ENCODE measurements at regions not wholly inside any gene's neighbourhood (a gene's known extent, or its start where the extent isn't known, plus 50 kb on each side); places are given as distances from the start of the nearest gene placed in this dataset.

DNA sequence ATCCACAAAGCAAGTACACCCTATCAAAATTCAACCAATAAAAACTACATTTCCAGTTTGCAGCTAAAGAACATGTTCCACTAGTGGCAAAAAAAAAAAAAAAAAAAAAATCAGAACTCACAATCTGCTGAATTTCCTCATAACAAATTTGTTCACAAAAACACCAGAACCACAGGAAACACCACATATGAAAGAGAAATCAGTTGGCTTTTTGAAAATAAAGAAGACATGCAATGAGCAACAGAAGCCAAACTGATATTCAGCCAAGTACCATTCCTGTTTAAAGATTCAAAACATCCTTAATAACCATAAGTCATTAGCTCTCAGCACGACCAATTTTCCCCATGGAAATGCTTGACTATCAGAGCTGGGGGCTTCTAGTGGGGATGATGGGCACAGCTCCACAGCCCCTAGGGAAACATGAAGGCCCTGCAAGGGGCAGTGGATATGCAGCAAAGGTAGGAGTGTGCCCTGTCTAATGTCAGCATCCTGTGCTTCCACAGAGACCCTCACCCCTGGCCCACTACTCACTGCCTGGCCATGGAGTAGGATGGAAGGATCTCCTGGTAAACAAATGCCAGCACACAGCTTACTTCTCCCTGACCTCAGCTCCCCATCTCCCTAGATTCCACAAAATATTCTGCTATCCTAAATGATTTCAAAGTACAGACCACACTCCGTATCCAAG lies 74.0 kb upstream of the DOCK9 start:
- TF ChIP-seq, protein P1, sequence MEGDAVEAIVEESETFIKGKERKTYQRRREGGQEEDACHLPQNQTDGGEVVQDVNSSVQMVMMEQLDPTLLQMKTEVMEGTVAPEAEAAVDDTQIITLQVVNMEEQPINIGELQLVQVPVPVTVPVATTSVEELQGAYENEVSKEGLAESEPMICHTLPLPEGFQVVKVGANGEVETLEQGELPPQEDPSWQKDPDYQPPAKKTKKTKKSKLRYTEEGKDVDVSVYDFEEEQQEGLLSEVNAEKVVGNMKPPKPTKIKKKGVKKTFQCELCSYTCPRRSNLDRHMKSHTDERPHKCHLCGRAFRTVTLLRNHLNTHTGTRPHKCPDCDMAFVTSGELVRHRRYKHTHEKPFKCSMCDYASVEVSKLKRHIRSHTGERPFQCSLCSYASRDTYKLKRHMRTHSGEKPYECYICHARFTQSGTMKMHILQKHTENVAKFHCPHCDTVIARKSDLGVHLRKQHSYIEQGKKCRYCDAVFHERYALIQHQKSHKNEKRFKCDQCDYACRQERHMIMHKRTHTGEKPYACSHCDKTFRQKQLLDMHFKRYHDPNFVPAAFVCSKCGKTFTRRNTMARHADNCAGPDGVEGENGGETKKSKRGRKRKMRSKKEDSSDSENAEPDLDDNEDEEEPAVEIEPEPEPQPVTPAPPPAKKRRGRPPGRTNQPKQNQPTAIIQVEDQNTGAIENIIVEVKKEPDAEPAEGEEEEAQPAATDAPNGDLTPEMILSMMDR (IDR thresholded peaks at IDR 0.05; ENCODE audit: borderline replicate concordance, extremely low read depth, low read length, poor library complexity, severe bottlenecking), result no peak
- no peak for TF ChIP-seq EZH2 (IDR thresholded peaks at IDR 0.05; ENCODE audit: borderline replicate concordance, low read depth, low read length, severe bottlenecking)
